ENCODE measurements at regions not wholly inside any gene's neighbourhood (a gene's known extent, or its start where the extent isn't known, plus 50 kb on each side); places are given as distances from the start of the nearest gene placed in this dataset.

- CTCF ChIA-PET = interaction anchor here (0.5 to 1.9 kb wide), 3 partner anchors 116 to 255 kb away, joined by 3 to 4 read pairs (median 3); partner anchors contain the start of gene PITPNM2
Measured at GRCh38 chr12:123034865-123035264, 54.4 kb downstream of the ARL6IP4 start.

GRCh38 chr12:123034022-123034541 is 53.6 kb downstream of the ARL6IP4 start:
- H3K4me3 ChIP-seq (replicated peaks in 1 of 3; ENCODE audit: insufficient read depth in 1 of 3, low read depth in 1 of 3, low read length in 3 of 3) = no peak overlapping the region
- POLR2A ChIA-PET = no interaction called here
- no peaks in the 10 kb centered on the region for H4K20me1 ChIP-seq (replicated peaks; ENCODE audit: control insufficient read depth, extremely low read depth, insufficient read depth, low read length)
- TF ChIP-seq FOS (IDR thresholded peaks at IDR 0.05; ENCODE audit: borderline replicate concordance, insufficient read depth, low read length) = no peak
- DNase-seq (ENCODE audit: low read depth, low spot score) (no peak), FAIRE-seq (no peak)
- no peak overlapping the region for H3K9ac ChIP-seq (replicated peaks; ENCODE audit: extremely low read depth, insufficient read depth, low read length)
- H3K4me2 ChIP-seq (ENCODE audit: insufficient read depth, low read length) = no peak overlapping the region
- H3K36me3 ChIP-seq (ENCODE audit: control insufficient read depth in 2 of 2, extremely low read depth in 1 of 2, insufficient read depth in 2 of 2, low read length in 2 of 2) = no peaks in the 10 kb centered on the region
- CTCF ChIA-PET = no interaction called here
- intact Hi-C loops (cut with micrococcal nuclease) = no loop called here
- H3K79me2 ChIP-seq (ENCODE audit: control insufficient read depth, insufficient read depth, low read length) = no peaks in the 10 kb centered on the region
- H3K27ac ChIP-seq (ENCODE audit: insufficient read depth, low read depth, low read length) = no peak overlapping the region
- H3K9me1 ChIP-seq (replicated peaks; ENCODE audit: control insufficient read depth, extremely low read depth, insufficient read depth, low read length) = no peaks in the 10 kb centered on the region
- H3K4me1 ChIP-seq (ENCODE audit: control insufficient read depth, extremely low read depth, insufficient read depth, low read length) = no peaks in the 10 kb centered on the region
- dilution Hi-C loops (cut with MboI; ENCODE audit: extremely low pct_ligation_motif_present, low sequenced_read_pairs) = no loop called here
- H3K27me3 ChIP-seq (ENCODE audit: control insufficient read depth in 2 of 2, insufficient read depth in 2 of 2, low read length in 2 of 2) = no peaks in the 10 kb centered on the region
- no TSS peak for BruUV-seq (replicated peaks)
- H2AFZ ChIP-seq (ENCODE audit: low read depth, low read length) = no peak overlapping the region
- no peaks in the 10 kb centered on the region for H3K9me3 ChIP-seq (replicated peaks; ENCODE audit: control insufficient read depth, insufficient read depth, low read length)

More at GRCh38 chr12:123034865-123035264, 54.4 kb downstream of the ARL6IP4 start:
- H3K4me2 ChIP-seq (ENCODE audit: insufficient read depth, low read length) = no peak overlapping the region
- TF ChIP-seq MYC (IDR thresholded peaks at IDR 0.05; ENCODE audit: low read depth, low read length) (no peak), FOS (IDR thresholded peaks at IDR 0.05; ENCODE audit: borderline replicate concordance, insufficient read depth, low read length) (no peak)
- no peak overlapping the region for H3K4me3 ChIP-seq (replicated peaks in 1 of 3; ENCODE audit: insufficient read depth in 1 of 3, low read depth in 1 of 3, low read length in 3 of 3)
- FAIRE-seq (no peak), DNase-seq (ENCODE audit: low read depth, low spot score) (no peak)
- intact Hi-C loops (cut with micrococcal nuclease) = no loop called here
- H3K4me1 ChIP-seq (ENCODE audit: control insufficient read depth, extremely low read depth, insufficient read depth, low read length) = no peaks in the 10 kb centered on the region
- POLR2A ChIA-PET = no interaction called here
- no peaks in the 10 kb centered on the region for H3K9me1 ChIP-seq (replicated peaks; ENCODE audit: control insufficient read depth, extremely low read depth, insufficient read depth, low read length)
- H2AFZ ChIP-seq (ENCODE audit: low read depth, low read length) = no peak overlapping the region
- dilution Hi-C loops (cut with MboI; ENCODE audit: extremely low pct_ligation_motif_present, low sequenced_read_pairs) = no loop called here
- no peaks in the 10 kb centered on the region for H4K20me1 ChIP-seq (replicated peaks; ENCODE audit: control insufficient read depth, extremely low read depth, insufficient read depth, low read length)
- H3K9ac ChIP-seq (replicated peaks; ENCODE audit: extremely low read depth, insufficient read depth, low read length) = no peak overlapping the region
- no peaks in the 10 kb centered on the region for H3K36me3 ChIP-seq (ENCODE audit: control insufficient read depth in 2 of 2, extremely low read depth in 1 of 2, insufficient read depth in 2 of 2, low read length in 2 of 2)
- BruUV-seq (replicated peaks) = no TSS peak
- H3K9me3 ChIP-seq (replicated peaks; ENCODE audit: control insufficient read depth, insufficient read depth, low read length) = no peaks in the 10 kb centered on the region
- H3K79me2 ChIP-seq (ENCODE audit: control insufficient read depth, insufficient read depth, low read length) = no peaks in the 10 kb centered on the region
- no peak overlapping the region for H3K27ac ChIP-seq (ENCODE audit: insufficient read depth, low read depth, low read length)
- no peaks in the 10 kb centered on the region for H3K27me3 ChIP-seq (ENCODE audit: control insufficient read depth in 2 of 2, insufficient read depth in 2 of 2, low read length in 2 of 2)

All from endothelial cell of umbilical vein (primary cell).